Stimulated activated effector memory CD8-positive, alpha-beta T cell treated with anti-CD3 and anti-CD28 coated beads, Interleukin-12 subunit alpha, Interleukin-12 subunit beta, amount 100 ng/mL, for 72 hours (primary cell): ENCODE measurements at regions not wholly inside any gene's neighbourhood (a gene's known extent, or its start where the extent isn't known, plus 50 kb on each side); places are given as distances from the start of the nearest gene placed in this dataset.
"Not testable (repeated sequence)": the region's sequence is repeated elsewhere in the genome, so short reads cannot be mapped to it uniquely, and the experiment has no call there.

Source experiments
- ATAC-seq: fragments of 150-1000 bp; cut with Tn5 transposase; 2 replicates; pipeline ENCODE4 v1.10.0; 2021
- DNase-seq, 2 donors: peaks; one replicate each; pipeline ENCODE4 v3.0.0; 2021 to 2022; ENCODE audit warnings: low spot score in 2 of 2
- H3K27ac Mint-ChIP-seq: one replicate; pipeline ENCODE4 v1.8.0; 2022; ENCODE audit warnings: mild to moderate bottlenecking, mixed read lengths
- H3K36me3 Mint-ChIP-seq: one replicate; pipeline ENCODE4 v1.8.0; 2022; ENCODE audit warnings: mild to moderate bottlenecking, mixed read lengths
- H3K4me1 Mint-ChIP-seq: one replicate; pipeline ENCODE4 v1.8.0; 2022; ENCODE audit warnings: mixed read lengths
- H3K4me3 Mint-ChIP-seq: one replicate; pipeline ENCODE4 v1.8.0; 2022; ENCODE audit warnings: mild to moderate bottlenecking, mixed read lengths
- H3K9me3 Mint-ChIP-seq: one replicate; pipeline ENCODE4 v1.8.0; 2022; ENCODE audit warnings: mixed read lengths

DNA sequence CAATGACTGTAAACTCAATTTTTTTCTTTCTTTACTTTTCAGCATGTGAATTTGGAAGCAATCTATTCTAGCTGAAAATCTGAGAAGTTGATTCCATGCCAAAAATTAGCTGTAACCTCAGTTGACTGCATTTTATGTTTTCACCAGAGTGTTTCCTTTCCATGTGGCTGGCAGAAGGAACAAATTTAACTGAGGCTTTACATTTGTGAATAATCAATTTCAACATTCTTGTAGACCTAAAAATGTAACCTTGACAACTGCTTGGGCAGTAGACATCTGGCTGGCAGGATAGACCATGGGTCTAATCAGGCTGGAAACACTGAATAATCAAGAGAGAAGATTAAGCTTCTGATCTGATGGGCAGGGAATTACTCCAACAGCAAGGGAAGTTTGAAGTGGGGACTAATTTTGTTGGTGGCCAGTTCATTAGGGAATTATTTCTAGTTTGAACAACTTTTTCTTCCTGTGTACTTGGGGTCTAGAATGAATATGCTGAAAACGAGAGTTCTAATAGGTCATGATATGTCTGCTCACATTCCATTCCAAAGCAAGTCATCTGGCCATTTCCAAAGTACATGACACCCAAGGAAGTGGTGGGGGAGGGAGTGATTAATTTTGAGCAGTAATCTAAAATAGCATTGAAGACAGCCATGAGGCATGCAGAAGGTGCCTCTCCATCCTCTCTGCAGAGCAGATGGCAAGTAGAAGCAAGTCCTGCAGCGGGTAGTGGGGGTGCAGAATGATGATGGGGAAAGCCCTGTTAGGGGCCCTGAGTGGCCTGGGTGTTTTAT, 68.2 kb downstream of the ATP23 start:
- no peak overlapping the region for H3K4me3 Mint-ChIP-seq
- DNase-seq (no peak), ATAC-seq (no peak)
- H3K27ac Mint-ChIP-seq, result no peak overlapping the region
- H3K36me3 Mint-ChIP-seq, result no peaks in the 10 kb centered on the region
- H3K4me1 Mint-ChIP-seq, result no peaks in the 10 kb centered on the region
- peaks cover 3% of the 10 kb centered on the region for H3K9me3 Mint-ChIP-seq

DNA sequence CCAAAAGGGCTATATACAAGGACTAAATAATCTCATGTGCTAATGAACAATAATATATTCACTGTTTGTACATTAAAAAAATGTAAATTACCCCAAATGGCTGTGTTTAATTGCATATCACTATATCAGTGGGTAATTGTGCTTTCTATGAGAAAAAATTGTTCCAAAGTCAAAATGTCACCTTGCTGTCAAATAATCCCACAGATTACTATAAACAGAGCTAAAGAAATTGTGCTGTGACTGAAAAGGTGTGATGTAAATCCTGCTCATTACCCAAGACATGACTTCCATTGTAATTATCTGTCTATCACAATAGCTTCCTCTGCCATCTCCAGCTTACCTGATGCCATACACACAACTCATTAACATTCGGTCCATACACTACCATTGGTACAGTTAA, 70.3 kb downstream of the ATP23 start:
- Mint-ChIP-seq H3K4me3 (no peak overlapping the region), H3K36me3 (no peaks in the 10 kb centered on the region), H3K9me3 (peaks cover 3% of the 10 kb centered on the region), H3K27ac (no peak overlapping the region), H3K4me1 (no peaks in the 10 kb centered on the region)
- ATAC-seq (no peak), DNase-seq (no peak)

- H3K36me3 Mint-ChIP-seq, H3K27ac Mint-ChIP-seq, H3K4me3 Mint-ChIP-seq, H3K4me1 Mint-ChIP-seq, ATAC-seq, DNase-seq: not testable (repeated sequence)
- peaks cover 13% of the 10 kb centered on the region for H3K9me3 Mint-ChIP-seq
Observed at GRCh38 chr12:58022379-58023020, 81.1 kb downstream of the ATP23 start.

GRCh38 chr12:58025431-58025830, 84.1 kb downstream of the ATP23 start:
- Mint-ChIP-seq H3K27ac (no peak overlapping the region), H3K36me3 (no peaks in the 10 kb centered on the region), H3K4me1 (no peaks in the 10 kb centered on the region), H3K9me3 (peaks cover 8% of the 10 kb centered on the region), H3K4me3 (no peak overlapping the region)
- ATAC-seq (no peak), DNase-seq (no peak)

DNA sequence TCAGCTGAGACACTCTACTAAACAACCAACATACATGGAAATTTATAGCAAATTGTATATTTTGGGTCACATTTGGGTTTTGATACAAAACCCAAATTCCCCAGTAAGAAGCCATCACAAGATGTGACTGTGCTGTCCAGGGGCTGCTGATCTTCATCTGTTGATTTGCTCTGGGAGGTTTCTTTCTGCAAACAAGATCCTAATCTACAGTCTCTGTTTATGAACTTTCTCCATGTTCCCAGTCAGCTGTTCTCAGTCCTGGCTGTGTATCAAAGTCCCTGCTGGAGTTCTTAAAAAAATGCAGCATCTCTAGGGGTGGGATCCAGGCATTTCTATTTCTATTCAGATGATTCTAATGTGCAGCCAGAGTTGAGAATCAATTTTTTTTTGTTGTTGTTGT, 85.1 kb downstream of the ATP23 start:
- no peak for DNase-seq
- Mint-ChIP-seq H3K9me3 (peaks cover 7% of the 10 kb centered on the region), H3K4me3 (no peak overlapping the region), H3K36me3 (no peaks in the 10 kb centered on the region), H3K4me1 (no peaks in the 10 kb centered on the region), H3K27ac (no peak overlapping the region)
- no peak for ATAC-seq

GRCh38 chr12:58026897-58027891, 85.8 kb downstream of the ATP23 start:
- no peak for DNase-seq
- no peak overlapping the region for H3K4me3 Mint-ChIP-seq

DNA sequence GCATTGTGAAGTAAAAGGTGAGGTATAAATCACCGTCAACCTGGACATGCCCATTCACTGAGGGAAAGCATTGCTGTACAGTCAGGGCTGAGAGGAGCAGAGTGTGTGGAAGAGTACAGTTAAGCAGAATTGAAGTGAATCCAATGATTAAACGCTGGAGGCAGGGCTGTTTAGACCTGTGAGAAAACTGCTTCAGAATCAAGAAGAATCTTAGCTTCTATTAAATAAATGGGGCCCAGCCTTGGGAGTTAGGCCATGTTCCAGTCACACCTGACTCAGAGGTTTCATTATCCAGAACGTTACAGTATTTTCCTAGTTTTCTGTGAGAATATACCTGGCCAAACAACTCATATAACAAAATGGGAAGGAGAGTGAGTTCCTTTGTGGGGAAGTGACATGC, 86.9 kb downstream of the ATP23 start:
- ATAC-seq (no peak), DNase-seq (no peak)
- no peak overlapping the region for H3K27ac Mint-ChIP-seq
- H3K9me3 Mint-ChIP-seq, result peaks cover 11% of the 10 kb centered on the region
- no peak overlapping the region for H3K4me3 Mint-ChIP-seq
- no peaks in the 10 kb centered on the region for H3K4me1 Mint-ChIP-seq
- H3K36me3 Mint-ChIP-seq, result no peaks in the 10 kb centered on the region

More at GRCh38 chr12:58026897-58027891, 85.8 kb downstream of the ATP23 start:
- H3K4me1 Mint-ChIP-seq, result no peaks in the 10 kb centered on the region
- H3K27ac Mint-ChIP-seq, result no peak overlapping the region
- no peak for ATAC-seq
- H3K9me3 Mint-ChIP-seq, result peaks cover 5% of the 10 kb centered on the region
- no peaks in the 10 kb centered on the region for H3K36me3 Mint-ChIP-seq

DNA sequence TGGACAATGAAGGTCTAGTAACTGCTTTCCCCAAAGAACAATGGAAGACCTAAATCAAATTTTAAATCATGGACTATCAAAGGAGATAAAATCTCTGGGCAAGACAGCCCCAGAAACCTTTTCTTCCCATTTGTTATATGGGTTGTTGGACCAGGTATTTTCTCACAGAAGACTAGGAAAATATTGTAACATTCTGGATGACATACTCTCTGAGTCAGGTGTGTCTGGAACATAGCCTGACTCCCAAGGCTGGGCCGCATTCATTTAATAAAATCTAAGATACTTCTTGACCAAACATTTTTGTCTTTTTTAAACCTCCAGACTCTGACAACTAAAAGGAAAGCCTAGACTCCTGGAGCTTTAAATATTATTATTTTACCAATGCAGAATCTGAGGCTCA, 87.9 kb downstream of the ATP23 start:
- Mint-ChIP-seq H3K9me3 (peaks cover 11% of the 10 kb centered on the region), H3K36me3 (no peaks in the 10 kb centered on the region), H3K27ac (no peak overlapping the region), H3K4me1 (no peaks in the 10 kb centered on the region), H3K4me3 (no peak overlapping the region)
- ATAC-seq (no peak), DNase-seq (no peak)

DNA sequence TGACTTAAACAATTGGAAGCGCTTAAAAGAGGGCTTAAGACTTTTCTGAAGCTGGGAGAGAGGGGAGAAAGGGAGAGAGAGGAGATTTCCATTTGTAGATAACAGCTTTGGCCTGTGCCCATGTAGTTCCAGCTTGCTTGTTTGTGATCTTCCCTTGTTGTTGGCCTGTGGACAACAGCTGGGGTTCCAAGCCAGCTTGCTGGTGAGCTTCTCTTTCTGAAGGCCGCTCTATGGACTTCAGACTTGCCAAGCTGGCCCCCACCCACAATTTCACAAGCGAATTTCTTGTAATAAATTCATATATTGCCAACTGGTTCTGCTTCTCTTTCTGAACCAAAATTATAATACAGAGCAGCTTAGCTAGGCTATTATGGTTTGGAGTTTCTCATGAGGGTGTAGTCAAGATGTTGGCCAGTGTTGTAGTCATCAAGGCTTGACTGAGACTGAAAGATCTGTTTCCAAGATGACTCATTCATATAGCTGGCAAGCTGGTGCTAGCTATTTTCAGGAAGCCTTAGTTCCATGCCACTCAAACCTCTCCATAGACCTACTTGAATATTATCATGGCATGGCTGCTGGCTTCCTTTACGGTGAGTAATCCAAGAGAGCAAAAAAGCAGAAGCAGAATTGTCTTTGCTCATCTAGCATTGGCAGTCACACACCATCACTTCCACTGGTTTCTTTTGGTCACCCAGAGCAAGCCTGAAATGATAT, 89.4 kb downstream of the ATP23 start:
- Mint-ChIP-seq H3K27ac (no peak overlapping the region), H3K9me3 (peaks cover 12% of the 10 kb centered on the region), H3K4me3 (no peak overlapping the region), H3K36me3 (no peaks in the 10 kb centered on the region), H3K4me1 (no peaks in the 10 kb centered on the region)
- DNase-seq (no peak), ATAC-seq (no peak)

GRCh38 chr12:58032156-58032555, 90.8 kb downstream of the ATP23 start:
- Mint-ChIP-seq H3K9me3 (peaks cover 15% of the 10 kb centered on the region), H3K27ac (no peak overlapping the region), H3K36me3 (no peaks in the 10 kb centered on the region), H3K4me3 (no peak overlapping the region), H3K4me1 (no peaks in the 10 kb centered on the region)
- ATAC-seq (no peak), DNase-seq (no peak)

DNA sequence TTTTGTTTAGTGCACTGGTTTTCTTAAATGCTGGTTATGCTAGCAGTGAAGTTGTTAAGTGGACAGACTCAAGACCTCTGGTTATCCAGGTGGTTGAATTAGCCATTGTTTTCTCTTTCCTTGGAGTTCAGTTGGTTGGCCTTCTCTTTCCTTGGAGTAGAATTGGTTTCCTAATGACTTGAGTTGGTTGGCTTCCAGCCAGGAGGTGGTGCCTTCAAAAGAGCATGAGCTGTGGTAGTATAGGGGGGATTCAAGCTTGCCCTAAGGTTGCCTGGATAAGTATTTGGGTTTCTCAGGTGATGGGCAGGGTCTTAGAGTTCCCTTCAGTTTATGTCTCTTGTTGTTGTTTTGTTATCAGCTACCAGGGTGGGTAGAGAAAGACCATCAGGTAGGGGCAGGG, 92.5 kb downstream of the ATP23 start:
- Mint-ChIP-seq H3K9me3 (peaks cover 15% of the 10 kb centered on the region), H3K27ac (no peak overlapping the region), H3K4me1 (no peaks in the 10 kb centered on the region), H3K4me3 (no peak overlapping the region), H3K36me3 (no peaks in the 10 kb centered on the region)
- ATAC-seq (no peak), DNase-seq (no peak)

GRCh38 chr12:58034311-58034710, 92.9 kb downstream of the ATP23 start:
- no peaks in the 10 kb centered on the region for H3K36me3 Mint-ChIP-seq
- no peak for DNase-seq
- H3K4me3 Mint-ChIP-seq, result no peak overlapping the region
- H3K27ac Mint-ChIP-seq, result no peak overlapping the region
- H3K4me1 Mint-ChIP-seq, result no peaks in the 10 kb centered on the region
- no peak for ATAC-seq
- H3K9me3 Mint-ChIP-seq, result peaks cover 15% of the 10 kb centered on the region

DNA sequence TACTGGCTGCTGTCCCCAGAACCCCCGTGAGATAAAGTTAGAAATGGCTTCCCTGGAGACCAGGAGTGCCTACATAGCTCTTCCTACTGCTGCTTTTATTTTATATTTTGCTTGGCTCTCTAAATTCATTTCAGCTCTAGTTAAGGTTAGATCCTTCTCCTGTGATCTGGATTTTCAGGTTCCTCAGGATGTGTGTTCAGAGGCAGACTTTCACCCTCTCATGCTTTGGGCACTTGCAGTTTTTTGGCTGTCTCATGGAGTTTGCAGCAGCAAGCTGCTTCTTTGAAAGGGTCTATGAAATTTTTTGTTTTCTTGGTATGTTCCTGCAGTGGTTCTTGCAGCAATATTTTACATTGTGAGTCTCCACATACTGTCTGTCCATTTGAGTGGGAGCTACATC, 93.3 kb downstream of the ATP23 start:
- Mint-ChIP-seq H3K36me3 (no peaks in the 10 kb centered on the region), H3K9me3 (peaks cover 15% of the 10 kb centered on the region), H3K4me3 (no peak overlapping the region), H3K4me1 (no peaks in the 10 kb centered on the region), H3K27ac (no peak overlapping the region)
- ATAC-seq (no peak), DNase-seq (no peak)

- no peak for ATAC-seq
- no peak overlapping the region for H3K4me3 Mint-ChIP-seq
- no peaks in the 10 kb centered on the region for H3K36me3 Mint-ChIP-seq
- no peak for DNase-seq
- no peak overlapping the region for H3K27ac Mint-ChIP-seq
- H3K9me3 Mint-ChIP-seq, result peaks cover 3% of the 10 kb centered on the region
- H3K4me1 Mint-ChIP-seq, result no peaks in the 10 kb centered on the region
Observed at GRCh38 chr12:58041441-58041840, 100.1 kb downstream of the ATP23 start.

- Mint-ChIP-seq H3K9me3 (peaks cover 2% of the 10 kb centered on the region), H3K4me1 (no peaks in the 10 kb centered on the region), H3K4me3 (no peak overlapping the region), H3K27ac (no peak overlapping the region), H3K36me3 (no peaks in the 10 kb centered on the region)
- DNase-seq, result no peak
- no peak for ATAC-seq
Observed at GRCh38 chr12:58044966-58045365, 103.6 kb downstream of the ATP23 start.
